ENCODE measurements at regions not wholly inside any gene's neighbourhood (a gene's known extent, or its start where the extent isn't known, plus 50 kb on each side); places are given as distances from the start of the nearest gene placed in this dataset.

DNA sequence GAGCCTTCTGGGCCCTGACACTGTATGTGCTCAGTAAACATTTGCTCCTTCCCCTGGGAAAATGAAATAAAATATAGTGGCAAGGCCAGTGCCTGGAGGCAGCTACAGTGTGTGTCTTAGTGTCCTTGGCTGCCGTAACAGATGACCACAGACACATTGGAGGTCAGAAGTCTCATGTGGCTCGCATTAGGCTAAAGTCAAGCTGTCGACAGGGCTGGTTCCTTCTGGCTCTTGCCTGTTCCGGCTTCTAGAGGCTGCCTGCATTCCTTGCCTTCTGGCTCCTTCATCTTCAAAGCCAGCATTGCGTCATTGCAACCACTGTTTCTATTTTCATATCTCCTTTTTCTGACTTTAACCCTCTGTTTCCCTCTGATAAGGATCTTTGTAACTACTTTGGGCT lies 83.6 kb upstream of the STX18 start:
- no peak for DNase-seq

GRCh38 chr4:4624276-4624897 lies 82.5 kb upstream of the STX18 start:
- DNase-seq, result no peak

- DNase-seq, result no peak
These were observed 78.0 kb upstream of the STX18 start for GRCh38 chr4:4619821-4620220.

DNA sequence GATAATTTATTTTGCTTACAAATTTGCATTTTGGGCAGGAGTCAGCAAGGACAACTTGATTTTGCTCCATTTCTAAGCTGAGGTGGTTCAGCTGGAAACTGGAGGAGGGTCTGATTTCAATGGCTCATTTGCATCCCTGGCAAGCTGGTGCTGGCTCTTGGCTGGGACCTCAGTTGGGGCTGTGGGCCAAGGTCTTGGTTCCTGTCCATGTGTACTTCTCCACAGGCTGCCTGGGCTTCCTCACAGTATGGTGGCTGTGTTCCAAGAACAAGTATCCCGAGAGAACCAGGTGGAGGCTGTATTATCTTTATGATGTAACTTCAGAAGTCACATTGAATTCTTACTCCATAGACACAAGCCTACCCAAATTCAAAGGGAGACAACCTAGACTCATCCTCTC lies 77.0 kb upstream of the STX18 start:
- DNase-seq, result no peak

GRCh38 chr4:4614925-4615678 lies 73.3 kb upstream of the STX18 start:
- DNase-seq, result no peak

DNA sequence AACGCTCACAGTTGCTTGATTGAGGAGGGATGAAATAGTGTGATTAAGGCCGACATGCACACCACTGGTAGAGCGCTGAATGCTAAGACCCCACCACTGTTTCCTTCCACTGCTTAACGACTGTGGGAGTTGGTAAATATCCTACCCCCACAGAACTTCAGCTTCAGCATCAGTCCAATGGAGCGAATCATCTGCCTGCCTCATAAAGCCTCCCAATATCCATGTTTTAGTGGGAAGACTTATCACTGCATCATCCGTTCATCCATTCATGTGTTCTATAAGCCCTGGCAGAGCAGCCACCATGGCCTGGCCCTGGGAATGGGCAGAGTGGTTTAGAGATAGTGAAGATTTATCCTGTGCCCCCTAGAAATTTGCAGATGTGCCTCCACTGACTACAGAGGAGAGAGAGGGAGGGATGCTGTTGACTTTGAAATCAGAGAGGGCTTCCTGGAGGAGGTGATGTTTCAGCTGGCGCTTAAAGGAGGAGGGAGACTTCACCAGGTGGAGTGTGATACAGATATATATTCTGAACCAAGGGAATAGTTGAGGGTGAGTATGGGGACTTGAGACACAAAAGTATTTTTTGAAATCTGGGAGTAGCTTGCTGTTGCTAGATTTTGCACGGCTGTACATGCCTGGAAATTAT lies 71.9 kb upstream of the STX18 start:
- DNase-seq, result no peak

DNA sequence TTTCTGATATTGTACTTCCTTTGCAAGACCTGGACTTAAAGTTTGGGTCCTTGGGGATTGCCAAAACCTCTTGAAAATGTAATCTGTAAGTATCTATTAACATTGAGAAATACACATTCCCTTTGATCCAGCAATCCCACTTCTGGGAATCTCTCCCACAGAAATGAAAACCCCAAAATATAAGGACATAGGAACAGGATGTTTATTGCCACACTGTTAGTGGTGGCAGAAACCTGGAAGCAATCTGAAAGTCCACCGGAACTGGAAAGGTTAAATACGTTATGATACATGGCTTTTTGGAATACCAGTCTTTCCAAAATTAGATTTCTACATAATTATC lies 71.2 kb upstream of the STX18 start:
- DNase-seq, result no peak

- no peak for DNase-seq
These were observed 68.8 kb upstream of the STX18 start for GRCh38 chr4:4610672-4611071.

DNA sequence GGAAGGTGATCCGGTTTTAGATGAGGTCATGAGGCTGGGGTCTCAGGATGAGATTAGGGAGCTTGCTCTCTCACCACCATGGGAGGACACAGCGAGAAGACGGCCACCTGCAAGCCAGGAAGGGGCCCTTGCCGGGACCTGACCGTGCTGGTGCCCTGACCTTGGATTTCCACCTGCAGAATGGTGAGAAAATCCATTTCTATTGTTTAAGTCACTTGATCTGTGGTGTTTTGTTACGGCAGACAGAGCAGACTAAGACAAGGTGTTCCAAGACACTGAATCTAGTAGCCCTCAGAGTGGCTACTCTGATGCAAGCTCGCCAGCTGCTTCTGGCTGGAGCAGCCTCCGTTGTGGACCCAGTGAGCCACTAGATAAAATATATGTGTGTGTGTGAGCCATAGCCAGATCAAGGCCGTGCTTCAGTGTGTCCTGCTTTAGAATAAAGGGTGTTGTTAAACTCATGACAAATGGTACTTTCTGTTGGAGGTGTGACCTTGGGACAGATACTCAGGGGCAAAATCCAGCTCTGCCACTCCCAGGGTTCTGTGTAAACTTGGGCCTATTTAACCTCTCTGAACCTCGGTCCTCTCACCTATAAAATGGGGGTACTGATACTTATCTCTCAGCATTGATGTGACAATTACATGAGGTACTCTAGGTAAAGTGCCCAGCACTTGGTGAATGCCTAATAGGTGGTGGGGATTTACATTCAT lies 67.9 kb upstream of the STX18 start:
- no peak for DNase-seq

- DNase-seq, result no peak
These were observed 66.3 kb upstream of the STX18 start for GRCh38 chr4:4608214-4608537.

- DNase-seq, result no peak
These were observed 65.7 kb upstream of the STX18 start for GRCh38 chr4:4607336-4608213.

GRCh38 chr4:4606321-4606720 lies 64.5 kb upstream of the STX18 start:
- DNase-seq, result no peak

GRCh38 chr4:4605849-4606248 lies 64.0 kb upstream of the STX18 start:
- DNase-seq, result no peak

DNA sequence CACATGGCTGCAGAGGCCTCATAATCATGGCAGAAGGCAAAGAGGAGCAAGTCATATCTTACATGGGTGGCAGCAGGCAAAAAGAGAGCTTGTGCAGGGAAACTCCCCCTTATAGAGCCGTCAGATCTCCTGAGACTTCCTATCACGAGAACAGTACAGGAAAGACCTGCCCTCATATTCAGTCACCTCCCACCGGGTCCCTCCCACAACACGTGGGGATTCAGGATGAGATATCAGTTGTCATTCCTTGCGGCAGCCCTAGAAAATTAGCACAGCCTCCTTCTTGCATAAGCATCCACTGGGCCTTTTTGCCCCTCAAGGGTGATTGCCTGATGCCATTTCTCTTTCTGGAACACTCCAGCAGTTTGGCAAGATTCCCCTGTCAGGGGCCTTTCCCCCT lies 61.7 kb upstream of the STX18 start:
- DNase-seq, result no peak

DNA sequence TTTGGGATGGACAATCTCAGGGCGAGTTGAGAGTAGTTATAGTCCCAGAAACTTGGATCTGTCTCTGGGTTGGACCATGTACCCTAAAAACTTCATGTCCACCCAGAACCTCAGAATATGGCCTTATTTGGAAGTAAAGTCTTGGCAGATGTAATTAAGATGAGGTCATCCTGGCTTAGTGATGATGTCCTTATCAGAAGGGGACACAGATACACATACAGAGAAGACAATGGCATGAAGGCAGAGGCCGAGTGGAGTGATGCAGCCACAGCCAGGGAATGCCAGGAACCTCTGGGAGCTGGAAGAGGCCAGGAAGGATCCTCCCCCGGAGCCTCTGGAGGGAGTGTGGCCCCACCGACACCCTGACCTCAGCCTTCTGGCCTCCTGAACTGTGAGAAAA lies 61.2 kb upstream of the STX18 start:
- DNase-seq, result no peak

DNA sequence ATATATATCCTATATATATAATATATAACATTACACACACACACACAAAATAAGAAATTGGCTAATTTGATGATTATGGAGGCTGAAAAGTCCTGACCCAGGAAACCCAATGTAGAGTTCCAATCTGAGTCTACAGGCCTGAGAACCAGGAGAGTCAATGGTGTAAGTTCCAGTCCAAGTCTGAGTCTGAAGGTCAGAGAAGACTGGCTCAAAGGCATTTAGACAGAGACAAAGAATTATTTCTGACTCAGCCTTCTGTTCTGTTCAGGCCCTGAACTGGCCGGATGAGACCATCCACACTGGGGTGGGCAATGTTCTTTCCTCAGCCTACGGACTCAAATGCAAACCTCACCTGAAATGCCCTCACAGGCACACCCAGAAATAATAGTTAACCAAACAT lies 60.6 kb upstream of the STX18 start:
- no peak for DNase-seq

DNA sequence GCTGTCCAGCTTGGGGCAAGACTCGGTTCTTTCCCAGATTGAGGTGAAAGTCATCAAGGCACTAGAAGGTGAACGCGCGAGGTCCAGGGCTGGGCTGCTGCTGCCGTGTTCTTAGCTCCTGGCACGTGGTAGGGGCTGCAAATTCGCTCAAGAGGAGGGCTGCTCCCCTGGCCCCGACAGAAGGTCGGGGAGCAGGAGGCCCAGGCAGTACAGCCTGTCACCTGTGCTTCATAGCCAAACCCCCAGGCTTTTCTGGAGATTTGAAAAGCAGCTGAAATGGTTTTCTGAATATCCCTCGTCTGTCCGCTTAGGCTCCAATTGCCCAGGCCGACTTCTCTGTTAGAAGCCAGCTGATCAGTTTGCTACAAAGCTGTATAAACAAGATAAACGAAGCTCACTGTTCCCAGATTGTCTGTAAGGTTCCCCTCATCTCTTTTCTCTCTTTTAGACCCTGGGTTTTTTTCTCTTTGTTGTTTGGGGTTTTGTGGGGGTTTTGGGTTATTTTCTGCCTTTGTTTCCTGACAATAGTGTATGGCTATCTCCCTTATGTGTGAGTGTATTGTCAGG lies 60.0 kb upstream of the STX18 start:
- DNase-seq, result no peak

GRCh38 chr4:4599481-4600275 lies 57.8 kb upstream of the STX18 start:
- no peak for DNase-seq

GRCh38 chr4:4598851-4599411 lies 57.1 kb upstream of the STX18 start:
- DNase-seq, result no peak

GRCh38 chr4:4596720-4597119 lies 54.9 kb upstream of the STX18 start:
- DNase-seq, result no peak

DNA sequence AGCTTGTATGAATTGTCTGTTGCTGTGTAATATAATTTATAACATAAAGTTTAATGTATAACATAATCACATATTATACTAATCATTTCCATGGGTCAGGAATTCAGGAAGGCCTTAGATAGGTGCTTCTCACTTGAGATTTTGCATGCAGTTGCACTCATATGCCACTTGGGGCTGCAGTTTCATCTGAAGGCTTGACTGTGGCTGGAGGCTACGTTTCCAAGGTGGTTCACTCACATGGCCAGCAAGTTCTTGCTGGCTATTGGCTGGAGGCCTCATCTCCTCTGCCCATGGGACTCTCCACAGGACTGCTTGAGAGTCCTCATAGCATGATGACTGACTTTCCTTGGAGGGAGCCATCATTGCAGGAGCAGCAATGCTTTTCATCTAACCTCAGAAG lies 53.4 kb upstream of the STX18 start:
- no peak for DNase-seq
